GM13976 (cell line): ENCODE measurements at regions not wholly inside any gene's neighbourhood (a gene's known extent, or its start where the extent isn't known, plus 50 kb on each side); places are given as distances from the start of the nearest gene placed in this dataset.
"Not testable (repeated sequence)": the region's sequence is repeated elsewhere in the genome, so short reads cannot be mapped to it uniquely, and the experiment has no call there.

Experiments
- DNase-seq: peaks from one replicate; pipeline ENCODE4 v3.0.0; 2012; ENCODE audit warnings: low spot score
- CTCF ChIP-seq: IDR thresholded peaks from 2 replicates; pipeline ENCODE4 v1.5.1; 2012; ENCODE audit warnings: borderline replicate concordance, mild to moderate bottlenecking; ENCODE audit not compliant: insufficient read depth; ENCODE audit errors: extremely low read depth, missing control alignments, control extremely low read depth
- in situ Hi-C: fragments of 300-500 bp; cut with MboI; formaldehyde crosslinking; loops from one replicate; pipeline ENCODE4 v1.12.0; 2022; ENCODE audit warnings: low sequenced_read_pairs, mixed read lengths, inconsistent platforms; ENCODE audit not compliant: unreplicated experiment

- DNase-seq, result no peak
- no peak for TF ChIP-seq CTCF
- in situ Hi-C loops, result no loop called here
Observed at GRCh38 chr5:14925326-14925725, 53.7 kb upstream of the ANKH start.

DNA sequence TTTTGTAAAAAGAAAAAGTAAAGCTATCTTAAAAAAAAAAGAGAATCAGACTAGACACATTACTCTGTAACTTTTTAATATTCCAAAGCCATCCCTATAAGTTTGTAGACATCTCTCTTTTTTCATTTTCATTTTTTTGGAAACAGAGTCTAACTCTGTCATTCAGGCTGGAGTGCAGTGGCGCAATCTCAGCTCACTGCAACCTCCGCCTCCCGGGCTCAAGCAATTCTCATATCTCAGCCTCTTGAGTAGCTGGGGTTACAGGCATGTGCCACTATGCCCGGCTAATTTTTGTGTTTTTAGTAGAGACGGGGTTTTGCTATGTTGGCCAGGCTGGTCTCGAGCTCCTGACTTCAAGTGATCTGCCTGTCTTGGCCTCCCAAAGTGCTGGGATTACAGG lies 51.4 kb upstream of the ANKH start:
- DNase-seq, in situ Hi-C loops: not testable (repeated sequence)

DNA sequence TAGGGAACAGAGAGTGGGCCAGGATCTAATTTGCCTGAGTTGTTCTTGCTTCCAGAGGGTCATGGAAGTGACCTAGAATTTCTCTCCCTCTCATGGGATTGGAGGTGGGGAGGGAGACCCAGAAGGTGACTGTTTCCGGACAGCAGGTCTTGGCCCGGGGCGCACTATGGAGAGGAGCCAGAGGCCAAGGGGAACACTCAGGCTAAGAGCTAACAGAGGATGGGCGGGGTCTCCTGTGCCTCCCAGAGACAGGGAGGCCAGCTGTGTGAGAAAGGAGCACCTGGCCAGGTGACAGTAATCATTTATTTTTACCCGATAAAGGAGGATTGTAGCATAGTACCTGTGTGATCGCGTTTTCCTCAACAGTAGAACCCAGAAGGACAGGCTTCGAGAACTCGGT lies 50.9 kb upstream of the ANKH start:
- DNase-seq, result no peak
- no peak for TF ChIP-seq CTCF
- in situ Hi-C loops, result no loop called here
